Head of caudate nucleus (tissue), 42 donors: ENCODE measurements at regions not wholly inside any gene's neighbourhood (a gene's known extent, or its start where the extent isn't known, plus 50 kb on each side); places are given as distances from the start of the nearest gene placed in this dataset.
A peak's percentile ranks its signal among the peaks of the same experiment; 100 is the strongest.

Source experiments
- DNase-seq, 42 donors: peaks; one replicate each; pipeline versions ENCODE4 v3.0.0 to v3.0.0-alpha.2; 2020 to 2021; ENCODE audit warnings: mixed read lengths in 7 of 42
- intact Hi-C: fragments of 100-400 bp; cut with DNase I; formaldehyde crosslinking; loops from one replicate; pipeline ENCODE4 v1.15.0; 2022

- DNase-seq, result no peak
- intact Hi-C loops, result no loop called here
Measured at GRCh38 chr1:30819244-30819571, 61.6 kb upstream of the LAPTM5 start.

- intact Hi-C loops, result no loop called here
Measured at GRCh38 chr1:30818568-30819243, 61.1 kb upstream of the LAPTM5 start.

GRCh38 chr1:30817548-30817947 is 60.0 kb upstream of the LAPTM5 start:
- no peak for DNase-seq
- intact Hi-C loops, result no loop called here

More at GRCh38 chr1:30818568-30819243, 61.1 kb upstream of the LAPTM5 start:
- no peak for DNase-seq

GRCh38 chr1:30817077-30817438 is 59.5 kb upstream of the LAPTM5 start:
- intact Hi-C loops, result no loop called here
- DNase-seq, result no peak

DNA sequence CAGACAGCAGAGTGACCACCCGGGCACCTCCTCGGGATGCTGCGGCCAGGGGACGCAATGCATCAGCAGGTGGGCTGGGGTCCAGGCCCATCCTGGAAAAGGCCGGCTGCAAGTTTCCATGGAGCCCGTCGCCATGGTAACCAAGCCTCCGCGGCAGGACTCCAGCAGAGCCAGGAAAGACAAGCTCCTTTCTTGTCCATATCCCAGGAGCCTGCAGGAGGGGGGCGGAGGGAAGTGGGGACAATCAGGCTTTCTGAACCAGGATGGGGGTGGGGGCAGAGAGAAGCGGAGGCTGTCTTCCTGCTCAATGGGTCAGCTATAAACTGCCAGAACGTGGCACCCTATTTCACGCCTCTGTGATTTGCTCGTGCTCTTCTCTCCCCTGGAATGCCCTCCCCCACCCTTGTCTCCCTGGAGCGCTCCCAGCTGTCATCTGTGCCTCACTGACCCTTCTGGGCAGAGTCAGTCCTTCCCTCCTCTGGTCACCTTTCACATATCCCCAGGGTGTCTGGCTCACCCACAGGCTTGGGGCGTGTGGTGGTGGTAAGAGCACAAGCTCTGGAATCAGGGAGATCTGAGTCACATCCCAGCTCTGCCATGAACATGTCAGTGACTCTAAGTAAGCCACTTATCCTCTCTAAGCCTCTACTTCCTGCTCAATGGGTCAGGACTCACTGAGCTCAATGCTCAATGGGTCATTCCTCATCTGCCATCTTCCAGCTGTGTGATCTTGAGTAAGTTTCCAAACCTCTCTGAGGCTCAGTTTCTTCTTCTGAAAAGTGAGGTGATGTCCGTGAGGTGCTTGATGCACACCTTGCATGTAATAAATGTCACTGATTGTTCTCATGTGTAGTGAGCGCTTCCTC is 58.9 kb upstream of the LAPTM5 start:
- intact Hi-C loops, result no loop called here
- peak; percentile 84 to 97 (median 92) for DNase-seq

- DNase-seq, result no peak
- intact Hi-C loops, result no loop called here
Measured at GRCh38 chr1:30815556-30815955, 58.0 kb upstream of the LAPTM5 start.

- intact Hi-C loops, result no loop called here
- DNase-seq, result no peak
Measured at GRCh38 chr1:30814292-30814691, 56.7 kb upstream of the LAPTM5 start.

- intact Hi-C loops, result no loop called here
- no peak for DNase-seq
Measured at GRCh38 chr1:30812076-30812475, 54.5 kb upstream of the LAPTM5 start.

- intact Hi-C loops, result no loop called here
Measured at GRCh38 chr1:30811187-30811586, 53.6 kb upstream of the LAPTM5 start.

DNA sequence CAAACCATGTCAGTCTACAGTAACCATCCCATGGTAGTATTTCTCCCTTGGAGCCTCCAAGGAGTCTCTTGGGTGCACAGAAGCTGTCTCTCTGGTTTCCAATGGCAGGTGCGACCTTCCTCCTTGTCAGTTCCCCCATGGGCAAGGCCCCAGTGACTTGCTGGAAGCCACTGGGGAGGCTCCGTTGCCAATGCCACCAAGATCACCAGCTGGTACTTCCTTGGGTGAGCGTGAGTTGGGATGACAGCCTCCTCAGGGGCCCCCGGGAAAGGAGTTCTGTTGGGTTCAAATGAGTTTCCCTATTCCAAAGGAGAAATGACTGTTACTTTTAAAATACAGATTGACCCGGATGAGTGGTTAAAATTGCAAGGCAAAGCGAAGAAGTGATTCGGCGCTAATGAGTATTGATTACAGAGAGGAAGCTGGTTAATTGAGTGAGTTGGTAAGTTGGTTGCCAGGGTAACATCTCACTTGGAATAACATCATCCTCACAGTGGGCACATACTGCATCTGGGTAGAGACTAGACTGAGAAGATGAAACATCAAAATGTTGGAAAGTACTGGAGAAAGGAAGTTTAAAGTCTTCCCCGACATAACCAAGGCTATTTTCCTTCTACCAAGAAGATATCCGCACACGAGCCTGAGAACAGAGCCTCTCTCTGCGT is 53.0 kb upstream of the LAPTM5 start:
- intact Hi-C loops, result no loop called here

More at GRCh38 chr1:30811187-30811586, 53.6 kb upstream of the LAPTM5 start:
- DNase-seq, result no peak

GRCh38 chr1:30809514-30810263 is 52.1 kb upstream of the LAPTM5 start:
- DNase-seq, result peak in 2 of 42 donors; percentile 23 to 55
- intact Hi-C loops, result no loop called here

More for the DNA sequence above, 53.0 kb upstream of the LAPTM5 start:
- no peak for DNase-seq

GRCh38 chr1:30808067-30808662 is 50.6 kb upstream of the LAPTM5 start:
- no peak for DNase-seq
- intact Hi-C loops, result no loop called here

DNA sequence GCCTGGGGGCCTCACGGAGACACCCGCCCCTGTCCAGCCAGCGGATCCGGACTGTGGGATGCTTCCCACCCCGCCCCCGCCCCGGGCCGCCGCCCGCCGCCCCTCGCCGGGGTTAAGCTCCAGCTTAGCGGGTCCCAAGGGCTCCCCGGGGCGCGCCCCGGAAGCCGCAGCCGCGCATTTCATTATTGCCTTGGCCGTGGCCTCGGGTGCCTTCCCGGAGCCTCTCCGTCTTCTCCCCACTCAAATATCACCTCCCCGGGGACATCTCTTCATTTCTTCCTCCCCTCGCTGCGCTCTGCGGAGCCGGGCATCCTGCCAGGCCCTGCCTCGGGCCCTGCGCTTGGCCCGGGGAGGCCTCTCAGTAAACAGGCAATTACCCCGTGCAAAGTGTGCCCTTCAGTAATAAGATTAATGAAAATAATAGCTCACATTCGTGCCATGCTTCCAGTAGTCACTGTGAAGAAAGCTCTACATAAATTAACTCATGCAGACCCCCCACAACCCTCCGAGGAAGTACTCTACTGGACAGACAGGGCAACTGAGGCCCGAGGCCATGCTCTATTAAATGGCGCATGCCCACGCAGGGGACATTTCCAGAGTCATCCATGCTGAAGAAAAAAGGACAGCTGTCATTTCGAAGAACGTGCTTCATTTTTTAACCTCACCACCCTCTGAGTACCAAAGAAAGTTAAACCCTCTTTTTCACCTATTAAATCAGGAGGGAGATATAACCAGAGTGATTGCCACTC is 49.9 kb upstream of the LAPTM5 start:
- DNase-seq, result no peak
- intact Hi-C loops, result no loop called here
